HG03280 (cell line): ENCODE measurements at regions not wholly inside any gene's neighbourhood (a gene's known extent, or its start where the extent isn't known, plus 50 kb on each side); places are given as distances from the start of the nearest gene placed in this dataset.

ENCODE experiments used
- ATAC-seq: cut with Tn5 transposase; IDR thresholded peaks from one replicate; pipeline ENCODE4 v1.9.1; 2021; ENCODE audit warnings: mild to moderate bottlenecking, moderate library complexity; ENCODE audit not compliant: unreplicated experiment

GRCh38 chr11:116176484-116177005 lies 596.2 kb downstream of the BUD13 start:
- no peak for ATAC-seq

- ATAC-seq: no peak
Measured at GRCh38 chr11:116175707-116176106, 597.1 kb downstream of the BUD13 start.

DNA sequence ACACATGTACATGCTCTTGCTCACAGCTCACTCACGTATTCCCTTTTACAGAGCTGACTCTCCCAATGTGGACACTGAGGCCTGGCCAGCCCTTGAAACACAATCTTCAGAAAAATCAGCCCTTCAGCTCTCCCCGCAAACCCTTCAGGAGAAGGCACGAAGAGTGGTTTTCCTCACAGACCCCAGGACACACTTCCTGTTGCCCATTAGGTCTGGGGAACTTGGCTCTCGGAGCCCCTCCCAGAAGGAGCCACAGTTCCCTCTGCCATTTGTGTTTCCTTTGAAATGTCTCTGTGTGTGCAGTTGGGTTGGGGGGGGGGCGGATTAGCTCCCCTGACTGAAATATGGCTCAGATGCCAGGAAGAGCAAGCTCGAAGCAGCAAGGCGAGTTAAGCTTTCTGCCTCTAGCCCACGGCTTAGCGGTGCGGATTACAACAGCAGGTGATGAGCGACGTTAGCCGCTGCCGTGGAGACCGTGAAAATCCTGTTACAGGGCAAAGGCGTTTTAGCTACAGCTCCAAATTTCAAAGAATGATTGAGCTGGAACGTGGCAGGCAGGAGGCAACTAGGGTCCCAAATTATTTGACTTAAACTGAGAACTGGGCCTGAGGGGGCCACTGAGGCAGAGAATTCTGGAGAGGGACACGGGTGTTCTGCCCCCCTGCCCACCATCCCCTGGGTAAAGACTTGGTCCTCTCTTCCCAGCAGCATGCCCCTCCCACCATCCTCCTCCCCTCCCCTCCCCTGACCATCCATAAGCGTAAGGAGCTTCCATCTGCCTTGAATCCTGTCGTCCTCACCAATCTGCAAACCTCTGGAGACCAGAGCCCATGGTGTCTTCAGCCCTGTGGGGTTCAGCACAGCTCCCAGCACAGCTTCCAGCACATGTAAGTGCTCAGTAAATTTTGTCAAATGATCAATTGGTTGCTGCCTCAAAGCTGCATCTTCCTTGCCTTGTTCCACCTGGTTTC lies 598.6 kb downstream of the BUD13 start:
- no peak for ATAC-seq

DNA sequence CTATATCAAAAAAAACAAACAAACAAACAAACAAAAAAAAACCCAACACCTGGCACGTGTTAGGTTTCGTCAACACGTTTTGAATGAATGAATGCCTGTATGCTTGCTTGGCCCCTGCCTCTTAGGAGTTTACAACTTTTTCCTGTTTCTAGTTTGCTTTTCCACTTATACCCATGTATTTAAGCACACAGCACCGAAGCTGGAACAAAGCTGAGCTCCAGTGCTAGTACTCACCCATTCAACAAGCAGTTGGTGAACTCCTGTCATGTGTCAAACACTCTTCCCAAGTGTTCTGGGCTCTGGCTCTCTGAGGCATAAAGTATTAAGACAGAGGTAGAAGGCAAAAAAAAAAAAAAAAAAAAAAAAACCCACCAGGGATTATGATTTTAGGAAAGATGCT lies 599.3 kb downstream of the BUD13 start:
- no peak for ATAC-seq

- ATAC-seq: no peak
Measured at GRCh38 chr11:116172851-116173250, 599.9 kb downstream of the BUD13 start.

- ATAC-seq: no peak
Measured at GRCh38 chr11:116172156-116172555, 600.6 kb downstream of the BUD13 start.

DNA sequence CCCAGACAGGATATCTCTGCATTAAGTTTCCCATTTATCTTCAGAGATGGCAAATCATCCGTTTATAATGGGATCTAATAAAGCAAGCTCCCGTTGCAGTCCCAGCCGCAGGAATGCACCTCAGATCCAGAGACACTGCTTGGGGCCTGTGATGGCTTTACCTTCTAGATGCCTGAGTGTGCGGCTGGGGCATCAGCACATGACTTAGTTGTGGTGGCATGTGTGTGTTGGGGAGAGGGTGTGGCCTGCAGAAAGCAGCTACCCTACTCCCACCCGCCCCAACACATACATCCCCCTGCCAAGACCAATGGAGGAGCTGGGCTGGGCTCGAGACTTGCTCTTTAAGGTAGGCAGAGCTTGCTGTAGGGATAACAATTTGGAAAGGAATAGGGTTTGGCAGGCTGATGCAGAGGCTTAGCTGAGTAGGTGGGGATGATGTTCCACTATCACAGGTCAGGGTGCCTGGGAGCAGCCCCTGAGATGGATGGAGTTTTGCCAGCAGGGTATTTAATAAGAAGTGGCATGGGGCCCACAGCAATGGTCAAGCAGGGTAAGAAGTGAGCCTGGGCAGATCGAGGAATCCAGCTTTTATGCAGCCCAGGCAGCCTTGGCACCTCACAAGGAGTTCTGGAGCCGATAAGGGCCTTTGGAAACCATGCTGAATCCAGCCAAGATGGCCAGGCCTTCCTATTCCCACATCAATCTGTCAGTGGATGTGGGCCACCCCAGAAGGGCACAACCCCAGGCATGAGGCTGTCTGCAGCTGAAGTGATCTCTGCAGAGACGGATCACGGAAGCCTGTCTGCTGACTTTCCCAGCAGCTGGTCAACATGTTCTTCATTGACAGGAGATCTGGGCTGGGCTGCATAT lies 601.3 kb downstream of the BUD13 start:
- ATAC-seq: no peak

GRCh38 chr11:116170526-116171120 lies 602.2 kb downstream of the BUD13 start:
- no peak for ATAC-seq

GRCh38 chr11:116169776-116170175 lies 603.0 kb downstream of the BUD13 start:
- ATAC-seq: no peak

- no peak for ATAC-seq
Measured at GRCh38 chr11:116168459-116168787, 604.4 kb downstream of the BUD13 start.

DNA sequence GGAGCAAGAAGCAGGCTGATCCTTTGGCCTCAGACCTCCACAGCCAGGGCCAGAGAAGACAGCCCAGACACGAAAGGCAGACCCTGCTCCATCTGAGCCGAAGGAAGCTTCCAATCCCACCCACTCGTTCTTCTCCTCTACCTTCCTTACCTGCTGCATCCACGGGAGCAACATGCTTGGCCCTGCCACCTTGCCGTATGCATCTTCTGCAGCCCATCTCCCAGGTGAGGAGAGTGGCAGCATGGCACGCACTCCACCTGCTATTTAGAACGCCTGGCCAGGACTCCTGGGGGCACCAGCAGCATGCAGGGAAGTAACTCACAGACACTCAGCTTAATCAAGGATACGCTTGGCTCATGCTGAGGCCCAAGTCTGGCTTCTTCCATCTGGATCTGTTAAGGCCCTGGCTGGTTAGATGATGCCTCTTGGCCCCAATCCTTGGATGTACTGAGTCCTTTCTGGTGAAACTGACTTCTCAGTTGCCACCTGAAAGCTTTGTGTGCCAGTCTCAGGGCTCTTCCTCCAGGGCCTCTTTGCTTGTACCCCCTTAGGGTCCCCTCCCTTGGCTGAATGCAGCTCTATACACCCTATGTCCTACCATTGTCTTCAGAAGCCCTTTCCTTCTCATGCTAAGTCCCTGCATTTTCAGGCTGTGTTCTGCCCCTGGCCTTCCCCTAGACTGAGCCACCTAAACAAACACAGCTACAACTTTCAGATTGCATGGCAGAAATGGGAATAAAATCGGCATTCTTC lies 604.9 kb downstream of the BUD13 start:
- no peak for ATAC-seq

DNA sequence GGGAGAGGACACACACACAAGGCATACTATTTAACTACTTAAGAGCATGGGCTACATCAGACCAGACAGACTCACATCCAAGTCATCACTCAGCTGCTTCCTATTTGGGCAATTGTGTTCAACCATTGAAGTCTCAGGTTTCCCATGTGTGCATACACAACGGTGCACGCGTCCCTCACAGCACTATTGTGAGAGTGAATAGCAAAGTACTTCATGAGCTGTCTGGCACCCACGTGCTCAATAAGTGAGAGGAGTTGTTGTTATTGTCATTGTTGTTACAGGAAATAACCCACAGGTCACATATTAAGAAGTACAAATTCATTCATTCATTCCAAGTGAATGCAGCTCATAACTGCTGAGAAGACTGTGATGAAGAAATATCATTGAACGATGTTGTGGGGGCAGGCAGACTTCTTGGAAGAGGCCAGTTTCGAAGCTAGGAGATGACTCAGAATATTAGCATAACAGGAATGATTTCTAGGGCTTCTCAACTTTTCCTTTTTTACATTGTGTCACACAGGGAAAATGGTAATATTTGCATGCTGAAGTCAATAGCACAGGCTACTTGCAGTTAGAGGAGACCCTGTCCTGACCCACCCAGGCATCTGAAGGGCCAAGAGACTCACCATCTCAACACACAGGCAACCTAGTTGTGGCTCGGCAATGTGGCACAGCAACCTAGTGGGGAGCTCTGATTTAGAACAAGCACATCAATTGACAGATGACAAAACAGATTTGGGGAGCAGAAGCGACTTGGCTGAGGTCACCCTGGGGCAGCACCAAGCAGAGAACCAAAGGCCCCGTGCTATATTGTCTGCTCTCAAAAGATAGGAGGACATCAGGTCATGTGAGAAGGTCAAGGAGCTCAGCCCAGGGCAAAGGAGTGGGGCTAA lies 606.0 kb downstream of the BUD13 start:
- ATAC-seq: no peak

DNA sequence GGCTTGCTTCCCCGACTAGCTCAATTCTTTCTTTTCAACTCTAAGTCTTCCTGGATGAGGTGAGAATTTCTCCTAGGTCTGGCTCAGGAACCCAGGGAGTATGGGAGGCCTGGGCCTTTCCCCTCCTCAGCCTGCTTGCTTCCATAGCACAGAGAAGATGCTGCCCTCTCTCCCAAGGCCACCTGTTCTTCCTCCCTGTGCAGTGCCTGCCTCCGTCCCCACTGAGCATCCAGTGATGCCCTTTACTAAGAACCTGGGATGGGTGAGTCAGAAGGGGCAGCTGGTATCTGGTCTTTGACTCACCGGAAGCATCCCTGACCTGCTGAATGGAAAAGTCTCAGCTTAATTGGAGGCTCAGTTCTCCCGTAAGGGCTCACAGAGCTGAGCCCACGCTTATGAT lies 607.9 kb downstream of the BUD13 start:
- no peak for ATAC-seq

GRCh38 chr11:116162886-116163230 lies 609.9 kb downstream of the BUD13 start:
- no peak for ATAC-seq

DNA sequence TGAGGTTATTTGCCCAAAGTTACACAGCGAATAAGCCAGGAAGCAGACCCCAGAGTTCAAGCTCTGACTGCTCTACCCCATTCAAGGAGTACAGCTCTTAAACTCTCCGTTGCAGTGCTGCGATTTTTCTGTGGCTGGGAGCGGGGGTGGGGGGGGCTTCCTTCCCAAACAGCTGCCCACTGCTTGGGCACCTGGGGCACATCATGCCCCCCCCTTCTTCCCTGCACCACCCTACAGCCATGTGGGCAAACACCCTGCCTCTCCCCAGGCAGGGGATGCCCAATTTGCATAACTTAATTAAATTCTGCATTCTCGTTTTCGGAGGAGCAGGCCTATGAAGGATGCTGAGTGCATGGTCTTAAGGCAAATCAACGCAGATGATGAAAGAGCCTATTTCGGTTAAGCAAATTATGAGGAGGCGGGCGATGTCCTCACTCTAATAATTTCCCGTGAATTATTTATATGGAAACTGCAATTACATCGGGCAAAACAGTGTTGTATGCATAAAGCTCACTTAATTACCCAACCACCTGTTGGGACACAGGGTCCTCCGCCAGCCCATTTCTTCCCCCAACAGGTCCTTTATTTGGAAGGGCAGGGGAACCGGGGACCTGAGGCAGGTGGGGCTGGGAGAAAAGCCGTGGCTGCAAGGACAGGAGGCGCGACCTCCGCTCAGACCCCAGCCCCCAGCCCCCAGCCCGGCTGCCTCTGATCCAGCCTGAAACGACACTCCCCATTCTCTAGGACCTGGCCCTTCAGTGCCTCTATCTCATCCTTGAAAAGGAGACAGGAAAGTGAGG lies 610.5 kb downstream of the BUD13 start:
- ATAC-seq: no peak

DNA sequence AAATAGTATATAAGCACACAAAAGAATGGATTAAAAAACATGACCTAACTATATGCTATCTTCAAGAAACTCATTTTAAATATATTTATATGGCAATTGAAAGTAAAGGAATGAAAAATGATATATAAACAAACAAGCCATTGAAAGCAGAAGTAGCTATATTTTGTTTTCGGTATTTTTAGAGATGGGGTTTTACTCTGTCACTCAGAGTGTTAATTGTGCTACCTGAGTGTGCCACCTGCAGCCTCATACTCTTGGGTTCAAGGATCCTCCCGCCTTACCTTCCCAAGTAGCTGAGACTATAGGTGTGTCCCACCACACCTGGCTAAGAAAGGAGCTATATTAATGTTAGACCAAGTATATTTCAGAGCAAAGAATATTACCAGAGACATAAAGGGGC lies 624.1 kb downstream of the BUD13 start:
- ATAC-seq: no peak

DNA sequence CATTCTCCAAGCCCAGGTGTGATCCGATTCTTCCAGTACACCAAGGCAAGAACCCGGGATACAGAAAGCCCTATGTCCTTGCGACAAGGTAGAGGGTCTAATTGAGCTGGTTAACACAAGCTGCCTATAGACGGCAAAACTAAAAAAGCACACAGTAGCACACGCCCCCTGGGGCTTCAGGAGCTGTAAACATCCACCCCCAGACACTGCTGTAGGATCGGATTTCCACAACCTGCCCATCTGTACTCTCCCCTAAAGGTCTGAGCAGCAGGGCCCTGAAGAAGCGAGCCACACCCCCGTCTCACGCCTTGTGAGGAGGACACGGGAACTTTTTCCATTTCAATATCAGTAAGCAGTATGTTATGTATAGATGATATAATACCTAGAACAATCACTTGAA lies 624.7 kb downstream of the BUD13 start:
- no peak for ATAC-seq

DNA sequence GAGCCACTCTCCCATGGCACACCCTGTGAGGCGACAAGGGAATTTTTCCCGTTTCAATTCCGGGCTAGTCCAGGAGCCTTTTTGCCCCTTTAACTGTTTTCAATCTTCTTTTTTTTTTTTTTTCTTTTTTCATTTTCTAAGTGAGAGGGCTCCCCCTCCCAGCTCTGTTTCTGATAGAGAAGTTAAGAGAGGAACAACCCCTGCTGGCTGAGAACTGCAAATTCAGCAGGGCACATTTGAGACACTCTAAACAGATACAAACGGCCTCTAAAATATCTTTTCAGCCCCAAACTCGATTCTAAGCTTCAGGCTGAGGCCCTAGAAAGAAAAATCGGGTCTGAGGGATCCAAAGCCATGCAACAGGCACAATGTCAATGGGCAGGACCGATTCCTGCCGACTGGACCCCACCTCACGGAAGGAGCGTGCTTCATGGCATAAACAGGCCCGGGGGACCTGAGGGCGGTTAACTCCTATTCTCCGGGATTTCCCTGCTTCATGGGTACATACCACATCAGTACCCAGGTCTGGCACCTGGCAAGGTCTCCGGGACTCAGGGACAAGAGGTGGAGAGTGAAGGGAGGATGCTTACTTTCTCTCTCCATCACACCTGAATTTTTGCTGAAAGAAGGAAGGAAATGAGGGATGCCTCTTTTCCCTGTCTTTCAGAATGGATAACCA lies 627.5 kb downstream of the BUD13 start:
- no peak for ATAC-seq
